HepG2 (cell line): ENCODE measurements at regions not wholly inside any gene's neighbourhood (a gene's known extent, or its start where the extent isn't known, plus 50 kb on each side); places are given as distances from the start of the nearest gene placed in this dataset.

Source experiments
- ATAC-seq: fragments of 200-7000 bp; cut with Tn5 transposase; 3 replicates; pipeline ENCODE4 v1.9.1; 2020; ENCODE audit warnings: mild to moderate bottlenecking, moderate library complexity
- BruUV-seq: library from RNA; stranded (reverse); fragments of 400-500 nt; replicated peaks from 2 replicates; lab custom pipeline; 2021; lab: Mats Ljungman, UMichigan
- CTCF ChIA-PET: fragments of 300-600 bp; formaldehyde crosslinking; extraction: SDS; loops from one replicate; lab custom pipeline; 2021; ENCODE audit warnings: low total read pairs, inconsistent platforms, low intra/inter-chr PET ratio; lab: Yijun Ruan, JAX
- POLR2A ChIA-PET: fragments of 350-600 bp; sonication (Branson Sonifier 250); formaldehyde crosslinking; loops from one replicate; lab custom pipeline; 2020; ENCODE audit warnings: antibody characterized with exemption, inconsistent platforms; lab: Yijun Ruan, JAX
- DNase-seq: peaks from one replicate; pipeline ENCODE4 v3.0.0-alpha.2; 2015; ENCODE audit warnings: low spot score
- FAIRE-seq: peaks from 3 replicates; lab custom pipeline; 2011; peaks lifted over from hg19 to GRCh38; lab: Jason Lieb, UNC
- H2AFZ ChIP-seq: one replicate; pipeline ENCODE4 v1.6.1; 2011; ENCODE audit warnings: low read length, inconsistent platforms
- H3K27ac ChIP-seq: fragments of 300-600 bp; 3 replicates; pipeline ENCODE4 v1.8.0; 2011; ENCODE audit warnings: mixed run types, mild to moderate bottlenecking, mixed read lengths, low read length, inconsistent platforms; ENCODE audit not compliant: insufficient read depth; ENCODE audit errors: extremely low read length
- H3K27me3 ChIP-seq, 2 experiments: fragments of 200-600 bp in 1 of 2; 2 replicates in 1 of 2; 3 replicates in 1 of 2; pipeline versions ENCODE4 v1.6.0 to v1.8.0; 2011; ENCODE audit warnings: low read length in 2 of 2, mild to moderate bottlenecking in 2 of 2, moderate library complexity in 2 of 2, inconsistent platforms in 1 of 2; ENCODE audit not compliant: insufficient read depth in 2 of 2, control insufficient read depth in 1 of 2
- H3K36me3 ChIP-seq, 2 experiments: fragments of 200-600 bp in 1 of 2; replicated peaks in 1 of 2; 2 replicates in 1 of 2; 3 replicates in 1 of 2; pipeline versions ENCODE4 v1.5.1 to v1.8.0; 2011; ENCODE audit warnings: low read length in 2 of 2, inconsistent platforms in 1 of 2; ENCODE audit not compliant: insufficient read depth in 2 of 2, control insufficient read depth in 1 of 2
- H3K4me1 ChIP-seq: 2 replicates; pipeline ENCODE4 v1.5.1; 2012; ENCODE audit warnings: low read length, inconsistent platforms; ENCODE audit not compliant: insufficient read depth
- H3K4me2 ChIP-seq: 2 replicates; pipeline ENCODE4 v1.6.0; 2011; ENCODE audit warnings: low read depth, low read length, inconsistent platforms
- H3K4me3 ChIP-seq, 3 experiments: fragments of 200-600 bp in 1 of 3; sonication (generic), shearing (Covaris generic) in 1 of 3; replicated peaks in 1 of 3; 2 replicates each; pipeline ENCODE4 v1.5.1; 2011 to 2016; ENCODE audit warnings: low read length in 3 of 3, inconsistent platforms in 2 of 3, low read depth in 2 of 3, mild to moderate bottlenecking in 2 of 3, control low read depth in 1 of 3, mixed read lengths in 1 of 3; ENCODE audit not compliant: insufficient read depth in 1 of 3
- H3K79me2 ChIP-seq: one replicate; pipeline ENCODE4 v1.6.1; 2011; ENCODE audit warnings: low read length, inconsistent platforms; ENCODE audit not compliant: insufficient read depth
- H3K9ac ChIP-seq: 2 replicates; pipeline ENCODE4 v1.6.0; 2011; ENCODE audit warnings: mild to moderate bottlenecking, low read depth, low read length, inconsistent platforms; ENCODE audit not compliant: insufficient read depth
- H3K9me3 ChIP-seq: 2 replicates; pipeline ENCODE4 v1.5.1; 2012; ENCODE audit warnings: mild to moderate bottlenecking, low read length
- H4K20me1 ChIP-seq: 2 replicates; pipeline ENCODE4 v1.6.0; 2011; ENCODE audit warnings: inconsistent platforms, mild to moderate bottlenecking, low read length, moderate library complexity; ENCODE audit not compliant: insufficient read depth
- AGO2 ChIP-seq: fragments of 200-400 bp; formaldehyde crosslinking; optimal IDR thresholded peaks from 2 replicates; pipeline ENCODE3; 2017; ENCODE audit warnings: mild to moderate bottlenecking, low read depth, low read length, moderate library complexity
- FOXA3 ChIP-seq: IDR thresholded peaks from 2 replicates; pipeline ENCODE4 v1.6.1; 2016; ENCODE audit warnings: missing genetic modification reagents, missing compliant biosample characterization
- MATR3 ChIP-seq: sonication (generic); formaldehyde crosslinking; IDR thresholded peaks from 2 replicates; pipeline ENCODE4 v1.4.0; 2020; ENCODE audit warnings: missing genetic modification reagents
- PHF5A ChIP-seq: IDR thresholded peaks from one replicate; pipeline ENCODE4 v1.6.1; 2018; ENCODE audit warnings: low read depth, missing genetic modification reagents; ENCODE audit not compliant: unreplicated experiment
- SAP130 ChIP-seq: IDR thresholded peaks from 2 replicates; pipeline ENCODE4 v1.6.1; 2016; ENCODE audit warnings: low read depth
- ZKSCAN5 ChIP-seq: sonication (generic); formaldehyde crosslinking; IDR thresholded peaks from 2 replicates; pipeline ENCODE4 v1.5.1; 2020; ENCODE audit warnings: mild to moderate bottlenecking, missing genetic modification reagents
- ZNF17 ChIP-seq: sonication (generic); formaldehyde crosslinking; IDR thresholded peaks from 2 replicates; pipeline ENCODE4 v1.5.0; 2020; ENCODE audit warnings: mild to moderate bottlenecking, missing genetic modification reagents
- ZNF264 ChIP-seq: sonication (generic); formaldehyde crosslinking; IDR thresholded peaks from 2 replicates; pipeline ENCODE4 v1.4.0; 2020; ENCODE audit warnings: missing genetic modification reagents
- ZNF30 ChIP-seq: sonication (generic); formaldehyde crosslinking; IDR thresholded peaks from 2 replicates; pipeline ENCODE4 v1.5.0; 2020; ENCODE audit warnings: mild to moderate bottlenecking, missing genetic modification reagents
- ZNF552 ChIP-seq: sonication (generic); formaldehyde crosslinking; IDR thresholded peaks from 2 replicates; pipeline ENCODE4 v1.9.0; 2022; ENCODE audit warnings: missing genetic modification reagents, mild to moderate bottlenecking, borderline replicate concordance
- ZNF737 ChIP-seq: sonication (generic); formaldehyde crosslinking; IDR thresholded peaks from 2 replicates; pipeline ENCODE4 v1.5.0; 2020; ENCODE audit warnings: missing genetic modification reagents, mild to moderate bottlenecking, borderline replicate concordance
- WGBS: methylation state at CpG from one replicate; pipeline ENCODE4 v1.1.6; 2017; ENCODE audit warnings: low lambda C conversion rate; 5-methylcytosine and 5-hydroxymethylcytosine counted together
- in situ Hi-C: cut with HindIII; loops from 2 replicates; pipeline ENCODE4 v1.10.0; 2017; ENCODE audit warnings: low pct_unique_long_range_greater_than_20kb; ENCODE audit not compliant: extremely low pct_ligation_motif_present
- intact Hi-C: fragments of 100-400 bp; cut with micrococcal nuclease; formaldehyde crosslinking; loops from one replicate; pipeline ENCODE4 v1.10.0; 2022; ENCODE audit not compliant: unreplicated experiment
- TF ChIP-seq, protein P1 (sequence below): sonication (generic); formaldehyde crosslinking; IDR thresholded peaks from 2 replicates; pipeline ENCODE4 v1.5.0; 2020; ENCODE audit warnings: mild to moderate bottlenecking, missing genetic modification reagents, moderate library complexity
- TF ChIP-seq, protein P2 (sequence below): IDR thresholded peaks from 2 replicates; pipeline ENCODE4 v1.6.1; 2016; ENCODE audit warnings: missing compliant biosample characterization, missing genetic modification reagents, borderline replicate concordance
- TF ChIP-seq, protein P3 (sequence below): IDR thresholded peaks from 2 replicates; pipeline ENCODE4 v1.6.1; 2016; ENCODE audit warnings: low read depth, missing genetic modification reagents, missing compliant biosample characterization
- TF ChIP-seq, protein P4 (sequence below): sonication (generic); formaldehyde crosslinking; IDR thresholded peaks from 2 replicates; pipeline ENCODE4 v1.4.0; 2020; ENCODE audit warnings: missing genetic modification reagents

DNA sequence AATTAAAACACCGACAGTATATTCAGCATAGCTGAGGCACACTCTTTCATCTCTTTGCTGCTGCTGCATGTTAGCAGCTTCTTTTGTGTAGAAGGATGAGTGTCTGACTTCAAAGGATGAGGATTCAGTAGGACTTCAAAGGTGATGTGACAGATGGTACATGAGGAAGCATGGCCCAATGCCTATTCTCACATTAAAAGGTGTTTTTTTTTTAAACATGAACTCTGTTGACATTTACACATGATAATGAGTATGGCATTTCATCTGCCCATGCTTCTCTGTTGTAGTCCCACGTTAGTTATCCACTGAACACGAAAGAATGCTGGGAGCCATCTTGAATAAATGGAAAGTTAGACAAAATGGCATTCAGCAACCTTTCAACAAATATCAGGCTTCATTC, 1950.8 kb upstream of the PIK3C3 start:
- Histone ChIP-seq H3K4me1 (no peaks in the 10 kb centered on the region), H2AFZ (no peak overlapping the region), H3K79me2 (no peaks in the 10 kb centered on the region), H3K27ac (no peak overlapping the region), H3K27me3 (no peaks in the 10 kb centered on the region), H3K9ac (no peak overlapping the region), H3K4me2 (no peak overlapping the region), H3K9me3 (no peaks in the 10 kb centered on the region), H3K4me3 (no peak overlapping the region), H4K20me1 (no peaks in the 10 kb centered on the region), H3K36me3 (no peaks in the 10 kb centered on the region)
- ATAC-seq (no peak), FAIRE-seq (no peak), DNase-seq (no peak)
- intact Hi-C loops (no loop called here), in situ Hi-C loops (no loop called here)
- BruUV-seq = no TSS peak
- TF ChIP-seq PHF5A (CRISPR knock-in tag) (no peak), ZKSCAN5 (CRISPR knock-in tag) (no peak), FOXA3 (CRISPR knock-in tag) (no peak), ZNF17 (CRISPR knock-in tag) (no peak), MATR3 (no peak), ZNF552 (CRISPR knock-in tag) (no peak), ZNF30 (CRISPR knock-in tag) (no peak), SAP130 (CRISPR knock-in tag) (no peak), AGO2 (no peak), ZNF737 (CRISPR knock-in tag) (no peak), ZNF264 (CRISPR knock-in tag) (no peak)
- TF ChIP-seq, protein P1, sequence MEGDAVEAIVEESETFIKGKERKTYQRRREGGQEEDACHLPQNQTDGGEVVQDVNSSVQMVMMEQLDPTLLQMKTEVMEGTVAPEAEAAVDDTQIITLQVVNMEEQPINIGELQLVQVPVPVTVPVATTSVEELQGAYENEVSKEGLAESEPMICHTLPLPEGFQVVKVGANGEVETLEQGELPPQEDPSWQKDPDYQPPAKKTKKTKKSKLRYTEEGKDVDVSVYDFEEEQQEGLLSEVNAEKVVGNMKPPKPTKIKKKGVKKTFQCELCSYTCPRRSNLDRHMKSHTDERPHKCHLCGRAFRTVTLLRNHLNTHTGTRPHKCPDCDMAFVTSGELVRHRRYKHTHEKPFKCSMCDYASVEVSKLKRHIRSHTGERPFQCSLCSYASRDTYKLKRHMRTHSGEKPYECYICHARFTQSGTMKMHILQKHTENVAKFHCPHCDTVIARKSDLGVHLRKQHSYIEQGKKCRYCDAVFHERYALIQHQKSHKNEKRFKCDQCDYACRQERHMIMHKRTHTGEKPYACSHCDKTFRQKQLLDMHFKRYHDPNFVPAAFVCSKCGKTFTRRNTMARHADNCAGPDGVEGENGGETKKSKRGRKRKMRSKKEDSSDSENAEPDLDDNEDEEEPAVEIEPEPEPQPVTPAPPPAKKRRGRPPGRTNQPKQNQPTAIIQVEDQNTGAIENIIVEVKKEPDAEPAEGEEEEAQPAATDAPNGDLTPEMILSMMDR (CRISPR knock-in tag) = no peak
- TF ChIP-seq, protein P2, sequence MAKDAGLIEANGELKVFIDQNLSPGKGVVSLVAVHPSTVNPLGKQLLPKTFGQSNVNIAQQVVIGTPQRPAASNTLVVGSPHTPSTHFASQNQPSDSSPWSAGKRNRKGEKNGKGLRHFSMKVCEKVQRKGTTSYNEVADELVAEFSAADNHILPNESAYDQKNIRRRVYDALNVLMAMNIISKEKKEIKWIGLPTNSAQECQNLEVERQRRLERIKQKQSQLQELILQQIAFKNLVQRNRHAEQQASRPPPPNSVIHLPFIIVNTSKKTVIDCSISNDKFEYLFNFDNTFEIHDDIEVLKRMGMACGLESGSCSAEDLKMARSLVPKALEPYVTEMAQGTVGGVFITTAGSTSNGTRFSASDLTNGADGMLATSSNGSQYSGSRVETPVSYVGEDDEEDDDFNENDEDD (CRISPR knock-in tag) = no peak
- TF ChIP-seq, protein P3, sequence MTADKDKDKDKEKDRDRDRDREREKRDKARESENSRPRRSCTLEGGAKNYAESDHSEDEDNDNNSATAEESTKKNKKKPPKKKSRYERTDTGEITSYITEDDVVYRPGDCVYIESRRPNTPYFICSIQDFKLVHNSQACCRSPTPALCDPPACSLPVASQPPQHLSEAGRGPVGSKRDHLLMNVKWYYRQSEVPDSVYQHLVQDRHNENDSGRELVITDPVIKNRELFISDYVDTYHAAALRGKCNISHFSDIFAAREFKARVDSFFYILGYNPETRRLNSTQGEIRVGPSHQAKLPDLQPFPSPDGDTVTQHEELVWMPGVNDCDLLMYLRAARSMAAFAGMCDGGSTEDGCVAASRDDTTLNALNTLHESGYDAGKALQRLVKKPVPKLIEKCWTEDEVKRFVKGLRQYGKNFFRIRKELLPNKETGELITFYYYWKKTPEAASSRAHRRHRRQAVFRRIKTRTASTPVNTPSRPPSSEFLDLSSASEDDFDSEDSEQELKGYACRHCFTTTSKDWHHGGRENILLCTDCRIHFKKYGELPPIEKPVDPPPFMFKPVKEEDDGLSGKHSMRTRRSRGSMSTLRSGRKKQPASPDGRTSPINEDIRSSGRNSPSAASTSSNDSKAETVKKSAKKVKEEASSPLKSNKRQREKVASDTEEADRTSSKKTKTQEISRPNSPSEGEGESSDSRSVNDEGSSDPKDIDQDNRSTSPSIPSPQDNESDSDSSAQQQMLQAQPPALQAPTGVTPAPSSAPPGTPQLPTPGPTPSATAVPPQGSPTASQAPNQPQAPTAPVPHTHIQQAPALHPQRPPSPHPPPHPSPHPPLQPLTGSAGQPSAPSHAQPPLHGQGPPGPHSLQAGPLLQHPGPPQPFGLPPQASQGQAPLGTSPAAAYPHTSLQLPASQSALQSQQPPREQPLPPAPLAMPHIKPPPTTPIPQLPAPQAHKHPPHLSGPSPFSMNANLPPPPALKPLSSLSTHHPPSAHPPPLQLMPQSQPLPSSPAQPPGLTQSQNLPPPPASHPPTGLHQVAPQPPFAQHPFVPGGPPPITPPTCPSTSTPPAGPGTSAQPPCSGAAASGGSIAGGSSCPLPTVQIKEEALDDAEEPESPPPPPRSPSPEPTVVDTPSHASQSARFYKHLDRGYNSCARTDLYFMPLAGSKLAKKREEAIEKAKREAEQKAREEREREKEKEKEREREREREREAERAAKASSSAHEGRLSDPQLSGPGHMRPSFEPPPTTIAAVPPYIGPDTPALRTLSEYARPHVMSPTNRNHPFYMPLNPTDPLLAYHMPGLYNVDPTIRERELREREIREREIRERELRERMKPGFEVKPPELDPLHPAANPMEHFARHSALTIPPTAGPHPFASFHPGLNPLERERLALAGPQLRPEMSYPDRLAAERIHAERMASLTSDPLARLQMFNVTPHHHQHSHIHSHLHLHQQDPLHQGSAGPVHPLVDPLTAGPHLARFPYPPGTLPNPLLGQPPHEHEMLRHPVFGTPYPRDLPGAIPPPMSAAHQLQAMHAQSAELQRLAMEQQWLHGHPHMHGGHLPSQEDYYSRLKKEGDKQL (CRISPR knock-in tag) = no peak
- TF ChIP-seq, protein P4, sequence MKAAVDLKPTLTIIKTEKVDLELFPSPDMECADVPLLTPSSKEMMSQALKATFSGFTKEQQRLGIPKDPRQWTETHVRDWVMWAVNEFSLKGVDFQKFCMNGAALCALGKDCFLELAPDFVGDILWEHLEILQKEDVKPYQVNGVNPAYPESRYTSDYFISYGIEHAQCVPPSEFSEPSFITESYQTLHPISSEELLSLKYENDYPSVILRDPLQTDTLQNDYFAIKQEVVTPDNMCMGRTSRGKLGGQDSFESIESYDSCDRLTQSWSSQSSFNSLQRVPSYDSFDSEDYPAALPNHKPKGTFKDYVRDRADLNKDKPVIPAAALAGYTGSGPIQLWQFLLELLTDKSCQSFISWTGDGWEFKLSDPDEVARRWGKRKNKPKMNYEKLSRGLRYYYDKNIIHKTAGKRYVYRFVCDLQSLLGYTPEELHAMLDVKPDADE (CRISPR knock-in tag) = no peak
- whole genome bisulfite sequencing = 3% methylated on average over 3 of the region's 3 CpGs
- ChIA-PET CTCF (no interaction called here), POLR2A (no interaction called here)
